GM21576 (cell line): ENCODE measurements at regions not wholly inside any gene's neighbourhood (a gene's known extent, or its start where the extent isn't known, plus 50 kb on each side); places are given as distances from the start of the nearest gene placed in this dataset.

Source experiments
- ATAC-seq: cut with Tn5 transposase; IDR thresholded peaks from one replicate; pipeline ENCODE4 v1.9.1; 2021; ENCODE audit warnings: mild to moderate bottlenecking, moderate library complexity; ENCODE audit not compliant: unreplicated experiment

DNA sequence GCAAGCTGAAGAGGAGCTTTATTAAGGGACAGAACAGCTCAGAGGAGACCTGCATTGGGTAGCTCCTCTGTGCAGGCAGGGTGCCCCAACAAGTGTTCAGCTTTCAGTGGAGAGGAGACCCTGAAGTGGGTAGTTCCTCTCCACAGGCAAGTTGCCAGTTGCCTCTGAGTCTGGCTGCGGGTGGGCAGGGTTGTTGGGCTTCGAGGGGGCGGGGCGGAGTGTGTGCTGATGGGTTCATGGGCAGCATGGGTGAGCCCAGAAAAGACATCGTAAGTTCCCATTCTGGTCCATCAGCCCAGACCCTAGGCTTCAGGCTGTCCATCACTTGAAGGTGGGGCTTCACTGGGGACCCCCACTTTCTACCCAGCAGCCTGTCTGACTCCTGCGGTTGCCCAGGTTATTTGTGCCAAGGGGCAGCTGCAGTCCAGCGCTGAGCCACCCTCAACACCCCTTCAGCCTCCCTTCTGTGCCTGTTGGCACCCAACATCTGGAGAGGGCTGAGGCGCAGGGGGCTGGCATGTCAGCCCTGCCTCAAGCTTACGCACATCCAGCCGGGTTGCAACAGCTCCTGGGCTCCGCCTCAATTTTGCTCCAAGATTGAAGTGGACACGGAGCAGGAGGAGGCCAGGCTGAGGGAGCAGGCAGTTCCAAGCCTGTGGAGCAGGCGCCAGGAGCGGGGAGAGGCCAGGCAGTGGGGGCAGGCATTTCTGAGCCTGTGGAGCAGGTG lies 350.5 kb upstream of the PCDH20 start:
- no peak for ATAC-seq

DNA sequence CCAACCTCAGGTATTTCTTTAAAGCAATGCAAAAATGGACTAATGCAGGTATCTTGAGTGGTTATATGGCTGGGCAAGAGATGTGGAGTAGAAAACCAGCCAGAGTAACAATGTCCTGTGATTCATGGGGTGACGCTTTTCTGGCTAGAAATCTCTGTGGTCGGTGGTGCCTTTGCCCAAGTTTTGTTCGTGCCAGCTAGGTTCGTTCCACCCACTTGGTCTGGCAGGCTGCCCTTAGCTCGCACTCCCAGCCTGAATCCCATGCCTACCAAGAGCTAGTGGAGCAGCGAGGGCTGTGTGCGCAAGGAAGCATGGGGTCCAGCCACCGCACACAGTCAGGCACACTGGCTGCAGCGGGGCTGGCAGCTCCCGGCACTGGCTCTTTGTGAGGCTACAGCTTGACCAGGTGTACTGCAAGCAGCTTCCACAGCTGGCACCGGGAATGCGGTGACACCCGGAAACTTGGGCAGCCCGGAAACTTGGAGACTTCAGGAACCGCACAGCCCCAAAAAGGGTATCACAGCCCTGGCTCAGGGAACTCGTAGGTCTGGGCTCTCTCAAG lies 349.6 kb upstream of the PCDH20 start:
- no peak for ATAC-seq

DNA sequence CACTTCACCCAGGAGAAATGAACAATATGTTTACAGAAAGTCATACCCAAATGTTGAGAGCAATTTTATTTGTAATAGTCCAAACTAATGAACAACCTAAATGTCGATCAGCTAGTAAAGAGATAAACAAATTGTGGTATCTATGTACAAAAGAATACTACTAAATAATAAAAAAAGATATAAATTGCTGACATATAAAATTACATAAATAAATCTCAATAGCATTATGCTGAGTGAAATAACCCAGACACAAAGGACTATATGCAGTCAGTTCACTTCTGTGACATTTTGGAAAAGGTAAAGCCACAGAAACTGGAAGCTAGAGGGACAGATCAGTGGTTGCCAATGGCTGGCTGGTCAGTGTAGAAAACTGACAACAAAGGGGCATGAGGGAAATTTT lies 346.0 kb upstream of the PCDH20 start:
- ATAC-seq, result no peak

DNA sequence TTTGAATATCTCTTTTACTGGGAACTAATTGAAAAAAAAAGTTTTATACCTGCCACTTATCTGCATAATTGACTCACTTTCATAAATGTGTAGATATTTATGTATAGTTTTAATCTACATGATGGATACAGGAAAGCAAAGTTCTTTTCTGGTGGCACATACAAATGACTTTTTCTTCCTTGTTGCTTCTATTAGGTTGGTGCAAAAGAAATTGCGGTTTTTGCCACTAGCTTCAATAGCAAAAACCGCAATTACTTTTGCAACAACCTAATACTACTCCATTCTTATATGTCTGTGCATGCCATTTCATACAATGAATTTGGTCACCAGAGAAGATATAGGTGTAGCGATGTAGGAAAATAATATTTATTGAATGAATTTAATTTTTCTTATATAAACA lies 344.5 kb upstream of the PCDH20 start:
- ATAC-seq, result no peak

DNA sequence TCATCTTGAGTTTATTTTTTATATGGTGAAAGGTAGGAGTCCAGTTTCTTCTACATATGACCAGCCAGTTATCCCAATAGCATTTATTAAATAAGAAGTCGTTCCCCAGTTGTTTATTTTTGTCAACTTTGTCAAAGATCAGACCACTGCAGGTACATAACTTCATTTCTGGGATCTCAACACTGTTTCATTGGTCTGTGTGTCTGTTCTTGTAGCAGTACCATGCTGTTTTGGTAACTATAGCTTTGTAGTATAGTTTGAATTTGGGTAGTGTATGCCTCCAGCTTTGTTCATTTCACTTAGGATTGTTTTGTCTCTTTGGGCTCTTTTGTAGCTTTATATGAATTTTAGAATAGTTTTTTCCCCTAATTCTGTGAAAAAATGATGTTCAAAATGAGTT lies 340.4 kb upstream of the PCDH20 start:
- no peak for ATAC-seq

DNA sequence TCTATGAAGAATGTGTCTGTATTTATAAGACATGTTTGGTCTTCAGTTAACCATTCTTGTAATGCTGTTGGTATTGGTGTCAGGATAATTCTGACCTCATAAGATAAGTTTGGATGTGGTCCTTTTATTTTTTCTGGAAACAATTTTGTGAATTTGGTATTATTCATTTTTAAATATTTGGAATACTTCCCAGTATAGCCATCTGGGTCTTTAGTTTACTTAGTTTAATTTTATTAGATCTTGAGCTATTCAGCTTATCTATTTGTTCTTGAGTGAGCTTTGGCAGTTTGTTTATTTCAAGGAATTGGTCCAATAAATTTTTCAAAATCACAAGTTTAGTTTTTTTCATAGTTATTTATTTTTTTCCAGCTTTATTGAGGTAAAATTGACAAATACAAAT lies 335.4 kb upstream of the PCDH20 start:
- no peak for ATAC-seq

DNA sequence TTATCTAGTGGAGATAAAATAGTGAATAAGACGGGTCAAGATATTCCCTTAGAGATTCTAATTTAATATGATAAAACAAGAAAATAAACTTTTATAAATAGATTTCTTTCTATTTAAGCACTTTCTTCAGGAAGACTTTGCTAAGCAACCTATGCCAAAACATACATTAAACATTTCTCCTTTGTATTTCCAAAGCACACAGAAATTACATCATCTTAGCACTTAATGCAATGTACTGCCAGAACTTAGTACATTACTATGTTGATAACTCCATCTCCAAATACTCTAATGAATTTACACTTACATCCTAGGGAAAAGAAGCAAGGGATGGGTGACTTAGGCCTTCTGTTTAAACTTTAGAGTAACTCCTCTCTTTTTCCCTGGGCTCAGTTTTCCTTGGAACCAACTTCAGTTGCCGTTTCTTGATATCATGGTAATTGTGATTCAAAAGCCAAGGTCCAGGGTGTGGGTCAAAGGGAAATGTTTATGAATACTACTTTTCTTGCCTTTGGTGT lies 322.6 kb upstream of the PCDH20 start:
- no peak for ATAC-seq

DNA sequence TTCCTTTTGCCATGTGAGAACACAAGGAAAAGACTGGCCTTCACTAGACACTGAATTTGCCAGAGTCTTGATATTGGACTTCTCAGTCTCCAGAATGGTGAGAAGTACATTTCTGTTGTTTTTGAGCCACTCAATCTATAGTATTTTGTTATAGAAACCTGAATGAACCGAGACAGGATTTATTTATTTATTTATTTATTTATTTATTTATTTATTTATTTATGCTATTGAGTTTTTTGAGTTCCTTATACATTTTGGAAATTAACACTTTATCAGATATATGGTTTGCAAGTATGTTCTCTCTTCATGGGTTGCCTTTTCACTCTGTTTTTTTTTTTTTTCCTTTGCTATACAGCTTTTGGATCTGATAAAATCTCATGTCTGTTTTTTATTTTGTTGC lies 319.0 kb upstream of the PCDH20 start:
- no peak for ATAC-seq

DNA sequence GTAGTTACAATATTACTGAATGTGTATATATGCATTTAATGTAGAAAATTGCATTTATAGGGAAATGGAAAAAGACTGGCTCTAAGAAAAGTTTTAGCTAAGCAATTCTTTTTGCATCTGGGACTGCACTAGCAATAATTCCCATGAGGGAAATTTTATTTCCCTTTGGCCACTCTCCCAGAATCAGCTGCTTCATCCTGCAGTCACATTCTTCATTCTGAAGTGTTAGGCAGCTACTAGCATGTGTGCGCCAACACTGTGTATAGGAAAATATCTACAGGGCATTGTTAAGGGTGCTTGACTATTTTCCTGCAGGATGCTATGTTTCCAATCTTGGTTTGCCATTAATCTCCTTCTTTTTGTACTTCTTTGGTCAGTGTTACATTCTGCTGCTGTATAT lies 312.8 kb upstream of the PCDH20 start:
- ATAC-seq, result no peak

DNA sequence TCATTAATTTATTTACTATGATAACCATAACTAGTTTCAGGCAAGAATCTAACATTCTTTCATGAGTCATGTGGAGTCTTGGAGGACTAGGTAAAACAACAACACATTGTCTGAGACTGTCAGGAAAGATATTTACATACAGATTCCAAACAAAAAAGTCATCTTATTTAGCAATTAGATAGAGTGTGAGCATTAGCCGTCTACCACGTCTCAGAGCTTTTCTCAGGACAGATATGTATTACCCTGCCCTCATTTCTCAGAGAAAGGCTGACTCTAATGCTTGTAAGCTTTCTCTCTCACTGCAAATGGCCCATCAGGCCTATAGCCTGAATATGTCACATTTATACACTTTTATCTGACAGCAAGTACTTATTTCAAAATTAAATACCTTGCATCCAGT lies 312.1 kb upstream of the PCDH20 start:
- ATAC-seq, result no peak

DNA sequence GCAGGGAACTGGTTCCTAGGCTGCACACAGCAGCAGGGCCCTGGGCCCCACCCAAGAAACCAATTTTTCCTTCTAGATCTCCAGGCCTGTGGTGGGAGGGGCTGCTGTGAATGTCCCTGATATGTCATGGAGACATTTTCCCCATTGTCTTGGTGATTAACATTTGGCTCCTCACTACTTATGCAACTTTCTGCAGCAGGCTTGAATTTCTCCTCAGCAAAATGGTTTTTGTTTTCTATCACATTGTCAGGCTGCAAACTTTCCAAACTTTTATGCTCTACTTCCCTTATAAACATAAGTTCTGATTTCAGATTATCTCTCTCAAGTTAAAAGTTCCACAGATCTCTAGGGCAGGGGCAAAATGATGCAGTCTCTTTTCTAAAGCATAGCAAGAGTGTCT lies 310.2 kb upstream of the PCDH20 start:
- no peak for ATAC-seq

DNA sequence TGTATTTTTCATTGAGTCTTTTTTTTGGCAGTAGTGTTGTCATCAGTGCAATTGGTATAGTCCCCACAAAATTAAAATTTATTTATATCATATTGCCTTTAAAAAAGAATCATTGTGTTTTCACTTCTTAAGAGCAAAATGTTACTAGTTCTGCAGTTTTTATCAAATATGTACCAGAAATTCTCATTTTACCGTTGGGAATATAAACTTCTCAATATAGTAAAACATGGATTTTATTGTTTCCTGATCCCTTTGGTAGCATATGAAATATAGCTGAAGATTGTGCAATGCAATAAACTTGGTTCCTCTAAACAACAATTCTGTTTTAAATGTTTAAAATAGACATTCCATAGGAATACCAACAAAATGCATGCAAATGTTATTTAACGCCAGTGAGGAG lies 306.5 kb upstream of the PCDH20 start:
- no peak for ATAC-seq

DNA sequence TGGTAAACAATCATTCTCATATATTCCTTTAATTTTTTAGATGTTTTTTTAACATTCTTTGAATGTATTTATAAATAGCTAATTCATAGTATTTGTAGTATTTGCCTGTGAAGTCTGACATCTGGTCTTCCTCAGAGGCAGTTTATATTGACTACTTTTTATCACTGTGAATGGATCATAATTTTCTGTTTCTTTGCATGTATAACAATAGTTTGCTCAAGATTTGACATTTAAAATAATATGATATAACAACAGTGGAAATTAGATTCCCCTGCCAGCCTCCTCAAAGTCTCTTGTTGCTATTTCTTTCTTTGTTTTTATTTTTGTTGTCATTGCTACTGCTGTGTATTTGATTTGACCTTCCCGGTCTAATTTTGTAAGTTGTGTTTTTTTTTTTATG lies 297.0 kb upstream of the PCDH20 start:
- no peak for ATAC-seq

DNA sequence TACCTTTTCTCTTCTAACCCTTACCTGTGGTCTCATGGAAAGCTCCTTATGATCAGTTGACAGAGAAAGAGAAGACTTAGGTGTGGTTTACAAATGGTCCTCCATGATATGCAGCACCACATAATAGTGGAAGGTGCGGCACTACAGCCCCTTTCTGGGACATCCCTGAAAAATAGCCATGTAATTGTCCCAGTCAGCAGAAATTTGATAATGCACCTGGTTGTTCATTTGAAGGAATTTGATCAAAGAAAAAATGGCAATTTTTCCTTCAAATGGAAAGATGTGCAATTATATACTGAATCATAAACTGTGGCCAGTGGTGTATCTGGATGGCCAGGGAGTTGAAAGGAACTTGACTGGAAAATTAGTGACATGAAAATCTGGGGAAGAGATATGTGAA lies 293.6 kb upstream of the PCDH20 start:
- ATAC-seq, result no peak

DNA sequence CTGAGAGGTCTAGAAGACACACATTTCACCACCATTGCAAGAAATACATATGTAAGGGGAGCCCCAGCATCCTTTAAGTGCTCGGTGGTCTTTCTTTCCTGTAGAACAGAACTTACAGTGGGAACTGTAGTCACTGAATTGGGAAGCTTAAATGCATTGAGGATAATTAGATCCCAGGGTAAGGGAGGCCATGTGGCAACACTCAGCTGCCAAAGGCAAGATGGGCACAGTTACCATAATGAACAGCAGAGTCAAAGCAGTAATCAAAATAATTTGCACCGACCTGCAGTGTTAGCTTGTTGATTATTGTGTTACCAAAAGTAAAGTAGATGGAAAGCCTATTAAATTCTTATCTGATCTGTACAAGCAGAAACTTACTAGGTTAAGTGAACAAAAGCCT lies 291.2 kb upstream of the PCDH20 start:
- no peak for ATAC-seq

DNA sequence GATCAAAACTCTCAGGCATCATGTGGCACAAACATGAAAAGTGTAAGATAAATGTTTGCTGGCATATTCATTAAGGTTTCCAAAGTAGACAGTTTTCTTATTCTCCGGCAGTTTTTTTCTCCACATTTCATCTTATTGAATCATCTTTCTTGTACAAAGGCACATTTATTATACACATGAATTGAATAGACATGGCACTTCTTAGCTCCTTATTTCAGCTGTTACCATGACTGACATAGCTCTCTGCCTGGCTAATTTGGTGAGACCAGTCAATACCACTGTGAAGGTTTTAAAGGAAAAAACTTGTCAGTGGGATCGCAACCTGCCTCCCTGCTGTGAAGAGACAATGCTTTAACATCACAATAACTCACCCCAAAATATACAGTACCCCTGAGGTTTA lies 285.0 kb upstream of the PCDH20 start:
- no peak for ATAC-seq

DNA sequence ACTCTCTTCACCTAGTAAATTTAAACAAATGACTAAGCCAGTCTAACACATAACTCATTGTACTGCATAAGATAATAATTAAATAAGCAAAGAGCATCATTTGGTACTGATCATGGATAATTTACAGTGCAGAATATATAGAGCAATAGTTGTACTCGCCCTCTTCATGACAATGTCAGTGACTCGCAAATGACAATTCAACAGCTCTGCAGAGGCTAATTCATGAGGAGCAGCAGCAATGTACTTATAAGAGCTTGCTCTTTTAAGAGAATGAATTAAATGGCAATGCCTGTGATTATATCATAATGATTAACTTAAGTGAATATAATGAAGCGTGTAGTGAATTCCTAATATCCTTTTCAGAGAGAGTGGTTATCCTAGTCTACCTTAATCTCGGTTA lies 284.5 kb upstream of the PCDH20 start:
- no peak for ATAC-seq

DNA sequence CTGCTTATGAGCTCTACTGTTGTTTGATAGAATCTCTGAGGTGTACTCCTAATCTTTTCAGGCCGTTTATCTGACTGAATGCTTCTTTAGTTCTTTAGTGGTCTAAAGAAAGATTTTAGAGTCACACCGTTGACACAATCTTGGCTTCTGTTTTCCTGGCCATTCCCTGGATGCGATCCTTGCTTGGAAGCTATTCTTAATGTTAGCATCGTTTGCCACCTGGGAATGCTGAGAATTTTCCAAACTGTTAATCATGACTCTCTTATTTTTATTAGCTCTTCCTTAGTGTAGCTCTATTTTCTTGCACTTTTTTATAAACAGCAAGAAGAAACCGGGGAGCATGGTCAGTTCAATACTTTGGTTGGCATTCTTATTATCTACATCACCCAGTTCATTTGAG lies 281.0 kb upstream of the PCDH20 start:
- ATAC-seq, result no peak

DNA sequence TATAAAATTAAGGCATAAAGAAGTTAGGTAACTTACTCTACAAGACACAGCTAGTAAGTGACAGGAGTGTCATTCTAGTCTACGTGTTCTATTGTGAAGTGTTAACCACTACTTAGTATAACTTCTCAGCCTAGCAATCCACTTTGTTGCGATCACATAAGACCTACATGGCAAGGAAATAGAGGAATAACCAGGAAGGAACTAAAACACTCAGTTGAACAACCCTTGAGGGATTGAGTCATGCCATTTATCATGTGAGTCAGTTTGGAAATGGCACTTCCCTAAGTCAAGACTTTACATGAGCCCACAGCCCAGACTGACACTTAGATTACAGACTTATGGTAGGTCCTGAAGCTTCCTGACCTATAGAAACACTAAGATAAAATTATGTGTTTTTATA lies 279.5 kb upstream of the PCDH20 start:
- no peak for ATAC-seq

DNA sequence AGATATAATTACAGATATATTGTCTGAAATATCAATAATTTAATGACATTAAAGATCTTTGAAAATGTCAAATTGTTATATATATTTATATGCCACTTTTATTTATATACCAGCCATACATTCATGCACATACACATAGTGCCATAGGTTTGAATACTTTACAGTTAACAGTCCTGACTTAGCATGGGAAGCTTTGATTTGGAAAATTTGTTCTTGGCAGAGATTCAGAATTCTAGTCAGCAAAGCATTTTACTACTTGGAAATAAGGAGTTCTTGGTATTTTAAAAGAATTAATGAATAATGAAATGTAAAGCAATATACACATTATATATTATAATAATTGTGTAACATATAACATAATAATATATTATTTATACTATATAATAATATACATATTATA lies 277.0 kb upstream of the PCDH20 start:
- ATAC-seq, result no peak

DNA sequence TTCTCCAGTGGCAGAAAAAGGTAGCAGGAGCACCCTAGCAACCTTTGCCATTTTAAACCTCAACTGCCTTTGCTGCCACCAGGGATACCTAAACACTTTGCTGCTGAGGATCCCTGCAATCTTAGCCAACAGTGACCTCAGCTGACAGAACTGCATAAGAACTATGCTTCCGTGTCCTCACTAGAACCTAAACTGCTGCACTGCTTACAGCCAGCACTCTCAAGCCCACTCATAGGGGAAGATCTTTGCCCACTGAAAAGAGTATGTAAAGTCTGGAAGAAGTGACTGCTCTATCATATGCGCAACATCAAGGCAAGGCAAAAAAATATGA lies 270.0 kb upstream of the PCDH20 start:
- ATAC-seq, result no peak

DNA sequence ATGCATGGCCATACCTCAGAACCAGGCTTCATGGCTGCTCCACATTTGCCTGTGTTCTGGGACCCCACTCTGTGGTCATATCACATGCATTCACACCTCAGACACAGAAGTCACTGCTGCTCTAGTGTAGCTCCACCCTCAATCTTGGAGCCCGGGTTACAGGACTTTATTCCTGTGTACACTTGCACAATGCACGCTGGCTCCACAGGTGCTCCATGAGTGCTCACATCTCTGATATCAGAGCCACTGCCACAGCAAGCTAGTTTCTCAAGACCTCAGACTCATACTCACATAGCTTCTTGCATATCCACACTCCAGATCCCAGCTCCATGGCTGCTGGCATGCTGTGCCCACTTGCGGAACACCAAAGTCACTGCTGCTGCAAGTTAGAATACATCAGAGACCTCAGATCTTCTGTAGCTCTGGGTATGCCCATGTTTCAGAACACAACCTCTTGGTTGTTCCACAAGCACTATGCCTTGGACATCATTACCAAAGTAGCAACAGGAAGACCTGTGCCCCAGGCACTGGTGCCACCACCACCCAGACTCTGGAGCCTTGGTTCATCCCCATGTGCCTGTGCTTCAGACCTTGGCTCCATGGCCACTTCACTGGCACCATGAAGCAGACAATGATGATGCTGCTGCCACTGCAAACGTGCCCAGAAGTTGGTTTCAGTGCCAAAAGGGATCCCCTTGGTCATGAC lies 269.5 kb upstream of the PCDH20 start:
- no peak for ATAC-seq
